GM23338 (cell line): ENCODE measurements at regions not wholly inside any gene's neighbourhood (a gene's known extent, or its start where the extent isn't known, plus 50 kb on each side); places are given as distances from the start of the nearest gene placed in this dataset.
A peak's percentile ranks its signal among the peaks of the same experiment; 100 is the strongest.

Experiments used
- ATAC-seq: fragments of 200-7000 bp; cut with Tn5 transposase; 3 replicates; pipeline ENCODE4 v1.9.1; 2020
- DNase-seq: peaks from one replicate; pipeline ENCODE4 v3.0.0-alpha.2; 2015; ENCODE audit warnings: low spot score
- H2AFZ ChIP-seq: fragments of 200-600 bp; sonication (generic); 2 replicates; pipeline ENCODE4 v1.8.0; 2016; ENCODE audit warnings: antibody characterized with exemption, mild to moderate bottlenecking, moderate library complexity
- H3F3A ChIP-seq: fragments of 200-600 bp; sonication (generic); replicated peaks from 2 replicates; pipeline ENCODE4 v1.8.0; 2017; ENCODE audit warnings: antibody characterized with exemption, mixed run types, low read depth
- H3K27ac ChIP-seq: fragments of 200-600 bp; sonication (generic); 2 replicates; pipeline ENCODE4 v1.6.1; 2016; ENCODE audit warnings: low read depth
- H3K27me3 ChIP-seq: fragments of 200-600 bp; sonication (generic); 2 replicates; pipeline ENCODE4 v1.8.0; 2016; ENCODE audit warnings: mild to moderate bottlenecking, mixed run types, moderate library complexity; ENCODE audit not compliant: insufficient read depth
- H3K36me3 ChIP-seq: fragments of 200-600 bp; sonication (generic); 2 replicates; pipeline ENCODE4 v1.8.0; 2016; ENCODE audit warnings: mild to moderate bottlenecking; ENCODE audit not compliant: insufficient read depth
- H3K4me1 ChIP-seq: fragments of 200-600 bp; sonication (generic); 2 replicates; pipeline ENCODE4 v1.8.0; 2016; ENCODE audit warnings: mild to moderate bottlenecking, moderate library complexity; ENCODE audit not compliant: insufficient read depth
- H3K4me2 ChIP-seq: fragments of 200-600 bp; sonication (generic); 2 replicates; pipeline ENCODE4 v1.7.1; 2017; ENCODE audit warnings: mixed run types
- H3K4me3 ChIP-seq: fragments of 200-600 bp; sonication (generic); 2 replicates; pipeline ENCODE4 v1.6.1; 2016; ENCODE audit warnings: mixed run types
- H3K79me2 ChIP-seq: fragments of 200-600 bp; sonication (generic); replicated peaks from 2 replicates; pipeline ENCODE4 v1.8.0; 2017; ENCODE audit warnings: mild to moderate bottlenecking; ENCODE audit not compliant: insufficient read depth
- H3K9me2 ChIP-seq: fragments of 200-600 bp; sonication (generic); 2 replicates; pipeline ENCODE4 v1.8.0; 2017; ENCODE audit not compliant: insufficient read depth
- H4K20me1 ChIP-seq: fragments of 200-600 bp; sonication (generic); replicated peaks from 2 replicates; pipeline ENCODE4 v1.8.0; 2017; ENCODE audit warnings: mild to moderate bottlenecking; ENCODE audit not compliant: insufficient read depth
- H3K27ac Mint-ChIP-seq: 2 replicates; pipeline ENCODE4 v1.8.0; 2020; ENCODE audit warnings: inconsistent platforms, mild to moderate bottlenecking, moderate library complexity, mixed read lengths
- H3K27me3 Mint-ChIP-seq: 3 replicates; pipeline ENCODE4 v1.8.0; 2022; ENCODE audit warnings: low read depth, mild to moderate bottlenecking, moderate library complexity, mixed read lengths, inconsistent platforms; ENCODE audit not compliant: insufficient read depth, poor library complexity
- H3K36me3 Mint-ChIP-seq: 3 replicates; pipeline ENCODE4 v1.8.0; 2021; ENCODE audit warnings: low read depth, mild to moderate bottlenecking, inconsistent platforms, moderate library complexity, mixed read lengths
- H3K4me1 Mint-ChIP-seq: 3 replicates; pipeline ENCODE4 v1.8.0; 2020; ENCODE audit warnings: mild to moderate bottlenecking, inconsistent platforms, mixed read lengths
- H3K4me3 Mint-ChIP-seq: 3 replicates; pipeline ENCODE4 v1.8.0; 2021; ENCODE audit warnings: moderate library complexity, mild to moderate bottlenecking, inconsistent platforms, mixed read lengths
- H3K9me3 Mint-ChIP-seq: 3 replicates; pipeline ENCODE4 v1.8.0; 2020; ENCODE audit warnings: moderate library complexity, mild to moderate bottlenecking, inconsistent platforms, mixed read lengths
- CREB1 ChIP-seq: fragments of 250-450 bp; sonication (Bioruptor Pico); IDR thresholded peaks from 2 replicates; pipeline ENCODE4 v1.5.0; 2020; ENCODE audit warnings: low read depth, mild to moderate bottlenecking, moderate library complexity
- CTCF ChIP-seq, 2 experiments: fragments of 200-600 bp in 1 of 2; sonication (generic) in 1 of 2; conservative IDR thresholded peaks; 2 replicates each; pipeline versions ENCODE4 v1.5.1 to v1.6.1; 2016 to 2017; ENCODE audit warnings: antibody characterized with exemption in 2 of 2, low read depth in 2 of 2, mild to moderate bottlenecking in 2 of 2, moderate library complexity in 1 of 2
- EZH2phosphoT487 ChIP-seq: fragments of 200-600 bp; sonication (generic); IDR thresholded peaks from one replicate; pipeline ENCODE4 v1.8.1; 2018; ENCODE audit warnings: antibody characterized with exemption; ENCODE audit not compliant: unreplicated experiment
- NANOG ChIP-seq: IDR thresholded peaks from 2 replicates; pipeline ENCODE4 v1.6.1; 2016; ENCODE audit warnings: antibody characterized with exemption, borderline replicate concordance
- POLR2AphosphoS5 ChIP-seq: IDR thresholded peaks from 2 replicates; pipeline ENCODE4 v1.6.1; 2016; ENCODE audit warnings: antibody characterized with exemption, low read depth
- REST ChIP-seq: IDR thresholded peaks from one replicate; pipeline ENCODE4 v1.6.1; 2018; ENCODE audit warnings: antibody characterized with exemption; ENCODE audit not compliant: unreplicated experiment
- STAT1 ChIP-seq: IDR thresholded peaks from one replicate; pipeline ENCODE4 v1.6.1; 2016; ENCODE audit warnings: antibody characterized with exemption; ENCODE audit not compliant: unreplicated experiment
- ZNF331 ChIP-seq: fragments of 250-450 bp; sonication (Bioruptor Pico); IDR thresholded peaks from 2 replicates; pipeline ENCODE4 v1.5.0; 2020; ENCODE audit warnings: low read depth, mild to moderate bottlenecking, moderate library complexity
- TF ChIP-seq, protein P1 (sequence below): IDR thresholded peaks from 2 replicates; pipeline ENCODE4 v1.6.1; 2016; ENCODE audit warnings: antibody characterized with exemption

DNA sequence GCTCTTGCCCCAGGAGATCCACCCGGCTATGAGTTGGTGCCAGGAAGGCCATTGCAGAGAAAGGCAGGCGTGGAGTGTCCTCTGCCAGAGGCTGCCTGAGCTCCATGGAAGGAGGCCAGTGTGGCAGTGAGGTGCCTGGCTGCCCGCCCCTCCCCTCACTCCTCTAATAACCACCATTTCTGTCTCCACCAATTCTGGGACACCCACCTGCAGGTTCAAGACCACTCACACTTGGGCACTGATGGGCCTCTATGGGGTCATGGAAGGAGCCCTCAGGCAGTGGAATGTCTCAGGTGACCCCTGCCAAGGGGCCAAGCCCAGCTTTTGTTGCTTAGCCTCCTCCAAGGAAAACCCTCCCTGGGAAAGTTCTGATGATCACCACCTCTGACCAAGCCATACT lies 731.6 kb downstream of the MATN1 start:
- no peak overlapping the region for H3K4me3 Mint-ChIP-seq
- H3K9me3 Mint-ChIP-seq = peaks cover 32% of the 10 kb centered on the region
- H3K27ac Mint-ChIP-seq = no peak overlapping the region
- no peak overlapping the region for H3K4me2 ChIP-seq
- H4K20me1 ChIP-seq = no peaks in the 10 kb centered on the region
- H2AFZ ChIP-seq = 0 out of 2 replicates have a peak overlapping the region, but pooled peaks have one; percentile 8
- TF ChIP-seq ZNF331 (CRISPR knock-in tag) = no peak
- ATAC-seq (no peak), DNase-seq (no peak)
- H3K79me2 ChIP-seq = no peaks in the 10 kb centered on the region
- H3K4me3 ChIP-seq = no peak overlapping the region
- H3K27me3 ChIP-seq = no peaks in the 10 kb centered on the region
- H3K36me3 ChIP-seq = no peaks in the 10 kb centered on the region
- H3F3A ChIP-seq = no peaks in the 10 kb centered on the region
- no peaks in the 10 kb centered on the region; the same call in 1 of the 2 replicates for H3K4me1 ChIP-seq
- no peak overlapping the region for H3K27ac ChIP-seq
- H3K36me3 Mint-ChIP-seq = peaks cover 16% of the 10 kb centered on the region; the same call in 2 of the 3 replicates
- peaks cover 4% of the 10 kb centered on the region for H3K4me1 Mint-ChIP-seq
- peaks cover 6% of the 10 kb centered on the region; the same call in 1 of the 2 replicates for H3K9me2 ChIP-seq
- H3K27me3 Mint-ChIP-seq = no peaks in the 10 kb centered on the region

DNA sequence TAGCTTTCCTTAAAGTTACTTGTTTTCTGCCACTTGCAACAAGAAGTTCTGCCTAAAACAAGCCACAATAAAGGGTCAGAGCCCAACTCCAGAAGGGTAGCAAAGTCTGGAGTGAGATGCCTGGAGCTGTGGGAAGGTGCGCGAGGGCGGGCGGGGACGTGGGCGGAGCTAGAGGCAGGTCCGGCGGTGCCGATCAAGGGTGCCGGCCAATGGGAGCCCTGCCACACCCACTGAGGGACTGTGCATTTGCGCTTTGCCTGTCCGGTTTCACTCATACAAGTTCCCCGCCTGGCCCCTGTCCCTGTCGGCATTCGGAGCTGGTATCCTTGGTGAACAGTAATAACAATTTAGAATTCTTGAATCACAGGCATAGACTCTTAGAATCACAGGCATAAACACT lies 732.4 kb downstream of the MATN1 start:
- H3K4me1 ChIP-seq = no peaks in the 10 kb centered on the region; the same call in 1 of the 2 replicates
- peak overlapping the region; percentile 80; the same call in 1 of the 2 replicates for H2AFZ ChIP-seq
- H3K36me3 ChIP-seq = no peaks in the 10 kb centered on the region
- no peaks in the 10 kb centered on the region for H3F3A ChIP-seq
- H3K9me2 ChIP-seq = peaks cover 6% of the 10 kb centered on the region; the same call in 1 of the 2 replicates
- H3K27ac Mint-ChIP-seq = no peak overlapping the region
- peaks cover 16% of the 10 kb centered on the region; the same call in 2 of the 3 replicates for H3K36me3 Mint-ChIP-seq
- DNase-seq = peak; percentile 71
- no peak overlapping the region for H3K27ac ChIP-seq
- H3K27me3 ChIP-seq = no peaks in the 10 kb centered on the region
- H3K4me3 ChIP-seq = no peak overlapping the region
- ATAC-seq = peak; percentile 92
- no peak overlapping the region for H3K4me3 Mint-ChIP-seq
- H4K20me1 ChIP-seq = no peaks in the 10 kb centered on the region
- peaks cover 6% of the 10 kb centered on the region for H3K4me1 Mint-ChIP-seq
- no peak overlapping the region for H3K4me2 ChIP-seq
- no peaks in the 10 kb centered on the region for H3K79me2 ChIP-seq
- peaks cover 27% of the 10 kb centered on the region for H3K9me3 Mint-ChIP-seq
- TF ChIP-seq POLR2AphosphoS5 (0 out of 2 replicates have a peak, but pooled peaks have one; percentile 25), REST (no peak)
- H3K27me3 Mint-ChIP-seq = peaks cover under 1% of the 10 kb centered on the region

- H3K4me3 ChIP-seq = no peak overlapping the region
- H3F3A ChIP-seq = no peaks in the 10 kb centered on the region
- H3K4me2 ChIP-seq = no peak overlapping the region
- H3K4me1 ChIP-seq = no peaks in the 10 kb centered on the region; the same call in 1 of the 2 replicates
- Mint-ChIP-seq H3K27me3 (peaks cover 2% of the 10 kb centered on the region), H3K9me3 (peaks cover 22% of the 10 kb centered on the region), H3K4me1 (peaks cover 6% of the 10 kb centered on the region), H3K4me3 (no peak overlapping the region), H3K27ac (no peak overlapping the region), H3K36me3 (peaks cover 16% of the 10 kb centered on the region; the same call in 2 of the 3 replicates)
- no peaks in the 10 kb centered on the region for H3K79me2 ChIP-seq
- peak overlapping the region; percentile 80 for H2AFZ ChIP-seq
- no peak for DNase-seq
- no peaks in the 10 kb centered on the region for H3K36me3 ChIP-seq
- H3K27ac ChIP-seq = no peak overlapping the region
- H4K20me1 ChIP-seq = no peaks in the 10 kb centered on the region
- TF ChIP-seq CREB1 = no peak
- TF ChIP-seq ZNF331 (CRISPR knock-in tag) = no peak
- no peak for TF ChIP-seq NANOG
- TF ChIP-seq, protein P1, sequence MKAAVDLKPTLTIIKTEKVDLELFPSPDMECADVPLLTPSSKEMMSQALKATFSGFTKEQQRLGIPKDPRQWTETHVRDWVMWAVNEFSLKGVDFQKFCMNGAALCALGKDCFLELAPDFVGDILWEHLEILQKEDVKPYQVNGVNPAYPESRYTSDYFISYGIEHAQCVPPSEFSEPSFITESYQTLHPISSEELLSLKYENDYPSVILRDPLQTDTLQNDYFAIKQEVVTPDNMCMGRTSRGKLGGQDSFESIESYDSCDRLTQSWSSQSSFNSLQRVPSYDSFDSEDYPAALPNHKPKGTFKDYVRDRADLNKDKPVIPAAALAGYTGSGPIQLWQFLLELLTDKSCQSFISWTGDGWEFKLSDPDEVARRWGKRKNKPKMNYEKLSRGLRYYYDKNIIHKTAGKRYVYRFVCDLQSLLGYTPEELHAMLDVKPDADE = no peak
- no peak for TF ChIP-seq POLR2AphosphoS5
- no peak for TF ChIP-seq CTCF (conservative IDR thresholded peaks at IDR 0.05; ENCODE audit: low read depth in 2 of 2)
- TF ChIP-seq STAT1 = no peak
- no peak for TF ChIP-seq EZH2phosphoT487
- no peaks in the 10 kb centered on the region for H3K27me3 ChIP-seq
- no peak for ATAC-seq
- peaks cover 6% of the 10 kb centered on the region; the same call in 1 of the 2 replicates for H3K9me2 ChIP-seq
Observed at GRCh38 chr1:29990304-29990703, 733.1 kb downstream of the MATN1 start.
